Activated CD8-positive, alpha-beta memory T cell treated with anti-CD3 and anti-CD28 coated beads for 24 hours (primary cell): ENCODE measurements at regions not wholly inside any gene's neighbourhood (a gene's known extent, or its start where the extent isn't known, plus 50 kb on each side); places are given as distances from the start of the nearest gene placed in this dataset.

Experiments used
- DNase-seq: peaks from one replicate; pipeline ENCODE4 v3.0.0-alpha.2; 2020

DNA sequence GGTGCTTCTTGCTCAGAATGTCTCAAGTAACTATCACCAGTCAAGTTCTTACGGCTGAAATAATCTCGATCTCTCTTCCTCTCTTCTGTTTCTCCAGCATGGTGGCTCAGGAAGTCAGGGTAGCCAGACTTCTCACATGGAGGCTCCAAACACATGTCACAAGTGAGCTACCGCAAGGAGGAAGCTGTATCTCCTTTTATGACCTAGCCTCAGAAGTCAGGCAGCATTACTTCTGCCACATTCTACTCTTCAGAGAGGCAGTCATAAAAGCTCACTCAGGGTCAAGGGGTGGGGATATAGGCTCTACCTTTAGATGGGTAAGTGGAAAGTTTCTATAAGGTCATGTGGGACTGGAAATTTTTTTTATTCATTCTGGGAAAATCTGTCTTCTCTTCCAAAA lies 86.6 kb upstream of the NEO1 start:
- no peak for DNase-seq

GRCh38 chr15:72964542-72964941 lies 87.7 kb upstream of the NEO1 start:
- DNase-seq = no peak

GRCh38 chr15:72964135-72964534 lies 88.1 kb upstream of the NEO1 start:
- DNase-seq = no peak

DNA sequence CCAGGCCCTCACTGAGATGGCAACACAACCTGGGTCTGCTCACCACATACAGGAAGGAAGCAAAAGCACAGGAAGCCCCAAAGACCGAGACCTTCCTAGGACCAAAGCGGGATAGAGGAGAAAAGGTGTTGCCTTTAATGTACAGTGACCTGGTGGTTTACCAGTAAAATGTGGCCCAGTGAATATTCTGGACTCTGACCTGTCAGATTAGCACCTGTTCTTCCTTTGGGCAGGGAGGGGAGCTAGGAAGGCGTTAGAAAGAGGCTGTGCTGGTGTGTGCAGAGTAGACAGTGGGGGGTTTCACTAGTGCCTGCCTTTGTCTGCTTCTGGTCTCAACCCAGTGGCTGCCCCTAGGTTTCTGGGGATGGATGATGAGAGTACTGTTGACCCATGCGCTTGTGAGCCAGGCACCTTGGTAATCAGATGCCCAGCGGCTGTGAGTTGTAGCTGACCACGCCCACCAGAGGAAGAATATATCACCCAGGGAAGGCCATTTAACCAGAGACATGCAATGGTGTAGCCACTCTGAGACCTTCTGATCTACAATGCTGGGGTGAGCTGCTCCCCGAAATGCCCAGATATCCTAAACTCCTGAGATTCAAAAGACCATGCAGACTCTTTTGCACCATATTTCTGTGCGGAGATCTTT lies 90.1 kb upstream of the NEO1 start:
- no peak for DNase-seq

DNA sequence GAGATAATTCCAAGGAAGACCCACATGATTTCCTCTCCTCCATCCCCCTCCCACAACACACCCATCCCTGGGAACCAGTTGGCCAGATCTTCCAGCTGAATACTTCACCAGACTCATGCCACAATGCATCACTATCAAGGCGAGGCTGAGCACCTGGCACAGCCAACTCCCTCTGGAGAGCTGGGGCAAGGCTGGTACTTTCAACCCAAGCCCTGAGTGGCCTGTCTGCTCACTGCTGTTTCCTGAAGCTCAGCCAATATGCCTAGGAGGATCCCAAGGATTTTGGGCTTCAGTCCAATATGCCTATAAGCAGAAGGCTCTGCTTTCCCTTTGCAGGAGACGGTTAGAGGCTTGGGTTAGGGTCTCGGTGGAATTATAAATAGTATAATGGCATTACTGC lies 90.9 kb upstream of the NEO1 start:
- no peak for DNase-seq

DNA sequence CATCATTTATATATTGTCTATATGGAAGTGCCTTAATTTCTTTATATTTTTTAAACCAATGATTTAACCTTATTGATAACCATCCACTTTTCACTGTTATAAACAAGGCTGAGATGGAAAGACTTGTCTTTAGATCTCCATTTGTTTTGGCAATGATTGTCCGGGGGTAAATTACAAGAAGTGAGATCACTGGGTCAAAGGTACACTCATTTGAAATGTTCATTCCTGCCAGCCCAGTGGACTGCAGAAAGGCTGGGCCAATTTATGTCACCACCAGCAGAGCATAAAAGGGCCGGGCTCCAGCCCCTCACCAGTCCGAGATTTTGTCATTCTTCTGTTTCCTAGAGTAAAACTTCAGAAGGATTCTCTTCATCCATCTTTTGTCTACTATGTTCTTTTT lies 93.6 kb upstream of the NEO1 start:
- no peak for DNase-seq

DNA sequence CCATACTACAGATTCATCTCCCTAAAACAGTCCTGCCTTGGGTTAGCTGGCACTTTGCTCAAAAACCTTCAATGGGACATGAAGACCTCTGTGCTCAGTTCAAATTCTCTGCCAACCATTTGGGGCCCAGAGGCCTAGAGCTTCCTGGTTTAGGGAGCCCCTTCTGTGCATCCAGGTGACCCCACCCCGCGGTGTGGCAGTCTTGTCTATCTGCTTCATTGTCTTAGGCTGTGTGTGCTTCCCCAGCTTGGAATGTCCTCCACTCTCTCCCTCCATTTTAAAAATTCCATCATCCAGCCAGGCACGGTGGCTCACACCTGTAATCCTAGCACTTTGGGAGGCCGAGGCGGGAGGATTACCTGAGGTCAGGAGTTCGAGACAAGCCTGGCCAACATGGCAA lies 99.0 kb upstream of the NEO1 start:
- no peak for DNase-seq

DNA sequence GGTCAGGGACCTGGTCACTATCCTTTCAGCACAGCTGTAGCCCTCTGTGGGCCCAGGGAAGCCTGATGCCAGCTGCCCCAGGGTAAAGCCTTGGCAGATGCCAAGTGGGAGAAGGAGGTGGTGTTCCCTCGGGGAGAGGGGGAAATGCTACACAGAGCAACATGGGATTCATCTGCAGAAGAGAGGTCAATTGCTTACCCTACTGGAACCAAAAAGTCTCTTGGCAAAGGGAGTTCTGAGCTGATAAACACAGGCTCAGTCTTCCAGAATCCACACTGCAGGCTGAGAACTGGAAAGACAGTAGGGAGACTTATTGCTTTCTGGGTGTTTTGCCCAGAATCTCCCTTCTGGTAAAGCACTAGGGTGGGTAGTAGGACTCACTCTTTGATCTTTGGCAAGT lies 100.1 kb upstream of the NEO1 start:
- no peak for DNase-seq

GRCh38 chr15:72948662-72949061 lies 103.6 kb upstream of the NEO1 start:
- DNase-seq = no peak

DNA sequence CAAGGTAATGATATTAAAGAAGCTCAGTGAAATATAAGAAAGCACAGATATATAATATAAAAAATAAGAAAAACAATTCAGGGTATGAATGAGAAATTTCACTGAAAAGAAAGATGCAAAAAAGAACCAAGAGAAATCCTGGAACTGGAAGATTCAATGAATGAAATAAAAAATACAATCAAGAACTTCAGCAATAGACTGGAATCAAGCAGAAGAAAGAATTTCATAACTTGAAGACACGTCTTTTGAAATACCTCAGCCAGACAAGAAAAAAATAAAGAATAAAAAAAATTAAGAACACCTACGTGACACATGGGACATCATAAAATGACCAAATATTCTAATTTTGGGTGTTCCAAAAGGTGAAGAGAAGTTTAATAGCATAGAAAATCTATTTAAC lies 104.6 kb upstream of the NEO1 start:
- DNase-seq = no peak

GRCh38 chr15:72944565-72944964 lies 107.7 kb upstream of the NEO1 start:
- no peak for DNase-seq

DNA sequence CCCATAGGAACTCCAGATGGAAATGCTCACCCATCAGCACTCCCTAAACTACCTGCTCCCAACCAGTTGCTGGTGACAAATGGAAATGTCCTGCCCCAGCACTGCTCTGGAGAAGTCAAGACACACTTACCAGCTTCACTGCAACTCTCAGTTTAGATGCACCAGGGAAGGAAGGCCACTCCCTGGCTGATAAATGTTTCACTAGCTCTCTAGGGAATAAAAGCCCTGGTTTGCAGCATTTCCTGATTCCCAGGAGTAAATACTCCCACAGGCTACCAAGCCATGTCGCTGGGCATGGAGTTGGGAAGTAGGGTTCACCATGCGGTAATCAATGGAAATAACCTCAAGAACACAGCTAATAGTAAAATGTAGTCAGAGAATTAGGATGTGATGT lies 112.0 kb upstream of the NEO1 start:
- no peak for DNase-seq

DNA sequence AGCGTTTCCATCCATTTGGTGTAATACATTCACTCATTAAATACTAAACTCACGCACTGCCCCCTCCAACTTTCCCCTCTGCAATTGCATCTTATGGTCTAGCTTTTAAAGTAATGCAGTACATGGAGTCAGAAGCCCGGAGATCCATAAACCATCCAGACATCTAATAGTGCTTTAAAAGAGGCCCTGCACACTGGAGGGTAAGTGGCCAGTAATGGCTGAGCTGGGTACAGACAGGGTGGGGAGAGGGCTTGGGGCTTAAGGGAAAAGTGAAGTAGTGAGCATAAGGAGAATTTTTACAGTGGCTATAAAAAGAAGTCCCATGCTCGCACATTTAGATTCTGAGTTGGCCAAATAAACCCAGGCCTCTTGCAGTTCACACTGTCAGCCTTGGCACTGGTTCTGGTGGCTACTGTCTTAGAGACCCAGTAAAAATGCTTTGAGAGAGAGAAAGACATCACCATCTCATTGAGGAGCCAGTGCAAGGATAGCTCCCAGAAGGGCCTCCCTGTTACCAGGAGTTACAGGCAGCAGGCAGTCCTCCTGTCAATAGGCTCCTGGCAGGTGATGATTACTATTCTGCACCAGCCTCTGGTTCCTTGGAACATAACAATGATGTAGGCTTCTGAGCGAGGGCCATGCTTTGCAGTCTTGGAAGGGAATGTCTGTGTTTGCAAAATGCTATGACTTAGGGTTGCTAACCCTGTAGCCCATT lies 112.6 kb upstream of the NEO1 start:
- DNase-seq = no peak

- no peak for DNase-seq
Measured at GRCh38 chr15:72936691-72937679, 115.3 kb upstream of the NEO1 start.

GRCh38 chr15:72936237-72936636 lies 116.0 kb upstream of the NEO1 start:
- no peak for DNase-seq

- no peak for DNase-seq
Measured at GRCh38 chr15:72935521-72935920, 116.7 kb upstream of the NEO1 start.

GRCh38 chr15:72934921-72935320 lies 117.3 kb upstream of the NEO1 start:
- DNase-seq = no peak

DNA sequence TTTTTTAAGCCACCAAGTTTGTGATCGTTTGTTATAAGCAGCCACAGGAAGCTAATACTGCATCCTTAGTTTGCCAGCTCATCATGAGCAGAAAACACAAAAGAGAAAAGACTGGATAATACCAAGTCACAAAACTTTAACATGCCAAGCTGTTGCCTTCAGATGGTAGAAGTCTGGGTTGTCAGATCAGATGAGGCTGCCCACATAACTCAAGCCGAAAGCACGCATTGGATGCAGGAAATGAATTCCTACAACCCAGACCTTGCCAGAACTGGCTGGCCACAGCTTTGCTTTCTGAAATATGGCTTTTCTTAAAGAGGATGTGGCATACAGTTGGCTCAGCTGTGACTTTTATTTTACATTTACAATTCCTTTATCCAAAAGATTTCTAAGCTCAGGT lies 118.3 kb upstream of the NEO1 start:
- no peak for DNase-seq

DNA sequence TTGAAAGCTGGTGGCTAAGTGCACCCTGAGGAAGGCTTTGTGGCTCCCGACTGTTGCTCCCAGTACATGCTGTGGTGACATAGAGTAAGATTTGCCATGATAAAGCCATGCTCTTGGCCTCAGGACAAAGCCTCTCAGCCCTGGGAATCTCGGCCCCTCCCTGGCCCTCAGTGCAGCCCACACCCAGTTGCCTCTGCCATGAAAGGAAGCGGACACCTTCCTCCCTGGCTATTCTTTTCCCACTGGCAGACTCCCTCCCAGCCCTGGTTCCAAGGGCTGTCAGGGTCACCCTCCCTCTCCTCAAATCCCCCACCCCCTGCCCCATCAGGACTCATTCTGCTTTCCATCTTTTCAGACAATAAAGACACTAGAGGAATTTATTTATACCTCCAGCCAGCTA lies 119.8 kb upstream of the NEO1 start:
- no peak for DNase-seq

DNA sequence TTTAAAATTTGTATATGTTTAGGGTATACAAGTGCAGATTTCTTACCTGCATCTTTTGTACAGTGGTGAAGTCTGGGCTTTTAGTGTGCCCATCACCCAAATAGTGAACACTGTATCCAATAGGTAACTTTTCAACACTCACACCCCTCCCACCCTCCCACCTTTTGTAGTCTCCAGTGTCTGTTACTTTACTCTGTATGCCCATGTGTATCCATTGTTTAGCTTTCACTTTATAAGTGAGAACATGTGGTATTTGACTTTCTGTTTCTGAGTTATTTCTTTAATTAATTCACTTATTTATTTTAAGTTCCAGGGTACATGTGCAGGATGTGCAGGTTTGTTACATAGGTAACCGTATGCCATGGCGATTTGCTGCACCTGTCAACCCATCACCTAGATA lies 124.8 kb upstream of the NEO1 start:
- DNase-seq = no peak

GRCh38 chr15:72925661-72926060 lies 126.6 kb upstream of the NEO1 start:
- DNase-seq = no peak

GRCh38 chr15:72923289-72923688 lies 129.0 kb upstream of the NEO1 start:
- no peak for DNase-seq

- no peak for DNase-seq
Measured at GRCh38 chr15:72920551-72920950, 131.7 kb upstream of the NEO1 start.

DNA sequence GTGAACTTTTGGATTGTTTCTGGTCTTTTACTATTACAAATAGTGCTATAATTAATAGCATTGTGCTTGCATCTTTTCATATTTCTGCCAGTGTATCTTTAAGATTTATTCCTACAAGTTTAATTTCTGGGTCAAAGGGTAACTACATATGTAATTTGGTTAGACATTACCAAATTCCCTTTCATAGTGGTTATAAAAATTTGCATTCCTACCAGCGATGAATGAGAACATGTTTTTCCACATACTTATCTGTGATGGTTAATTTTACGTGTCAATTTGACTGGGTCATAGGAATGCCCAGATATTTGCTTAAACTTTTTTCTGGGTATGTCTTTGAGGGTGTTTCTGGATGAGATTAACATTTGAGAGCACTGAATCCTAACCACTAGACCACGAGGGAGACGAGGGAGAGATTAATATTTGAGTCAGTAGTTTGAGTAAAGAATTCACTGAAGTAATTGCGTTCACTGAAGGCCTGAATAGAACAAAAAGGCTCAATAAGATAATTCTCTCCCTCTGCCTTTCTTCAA lies 132.3 kb upstream of the NEO1 start:
- no peak for DNase-seq
